ENCODE measurements at regions not wholly inside any gene's neighbourhood (a gene's known extent, or its start where the extent isn't known, plus 50 kb on each side); places are given as distances from the start of the nearest gene placed in this dataset.

DNA sequence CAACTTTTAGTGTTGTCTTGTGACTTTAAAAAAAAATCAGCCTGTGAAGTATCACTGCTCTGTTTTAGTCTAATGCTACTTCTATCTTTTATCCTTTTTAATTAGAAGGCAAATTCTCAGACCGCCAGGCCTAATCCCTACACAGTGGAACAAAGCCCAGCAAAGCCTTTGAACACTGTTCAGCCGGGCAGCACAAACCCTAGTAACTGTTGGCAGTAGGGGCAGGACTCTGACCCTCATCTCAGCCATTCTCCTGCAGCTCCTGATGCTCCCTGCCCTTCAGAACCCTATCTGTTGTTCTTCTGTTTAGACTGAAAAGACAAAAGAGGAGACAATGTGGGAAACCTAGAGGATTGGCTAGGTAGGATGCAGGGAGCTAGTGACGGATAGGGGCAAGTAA, 78.0 kb upstream of the OTX2 start:
- TF ChIP-seq, protein P1, sequence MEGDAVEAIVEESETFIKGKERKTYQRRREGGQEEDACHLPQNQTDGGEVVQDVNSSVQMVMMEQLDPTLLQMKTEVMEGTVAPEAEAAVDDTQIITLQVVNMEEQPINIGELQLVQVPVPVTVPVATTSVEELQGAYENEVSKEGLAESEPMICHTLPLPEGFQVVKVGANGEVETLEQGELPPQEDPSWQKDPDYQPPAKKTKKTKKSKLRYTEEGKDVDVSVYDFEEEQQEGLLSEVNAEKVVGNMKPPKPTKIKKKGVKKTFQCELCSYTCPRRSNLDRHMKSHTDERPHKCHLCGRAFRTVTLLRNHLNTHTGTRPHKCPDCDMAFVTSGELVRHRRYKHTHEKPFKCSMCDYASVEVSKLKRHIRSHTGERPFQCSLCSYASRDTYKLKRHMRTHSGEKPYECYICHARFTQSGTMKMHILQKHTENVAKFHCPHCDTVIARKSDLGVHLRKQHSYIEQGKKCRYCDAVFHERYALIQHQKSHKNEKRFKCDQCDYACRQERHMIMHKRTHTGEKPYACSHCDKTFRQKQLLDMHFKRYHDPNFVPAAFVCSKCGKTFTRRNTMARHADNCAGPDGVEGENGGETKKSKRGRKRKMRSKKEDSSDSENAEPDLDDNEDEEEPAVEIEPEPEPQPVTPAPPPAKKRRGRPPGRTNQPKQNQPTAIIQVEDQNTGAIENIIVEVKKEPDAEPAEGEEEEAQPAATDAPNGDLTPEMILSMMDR (IDR thresholded peaks at IDR 0.05) = no peak
- no peak for DNase-seq (ENCODE audit: low spot score)
- ATAC-seq (ENCODE audit: low FRiP score) = no peak

DNA sequence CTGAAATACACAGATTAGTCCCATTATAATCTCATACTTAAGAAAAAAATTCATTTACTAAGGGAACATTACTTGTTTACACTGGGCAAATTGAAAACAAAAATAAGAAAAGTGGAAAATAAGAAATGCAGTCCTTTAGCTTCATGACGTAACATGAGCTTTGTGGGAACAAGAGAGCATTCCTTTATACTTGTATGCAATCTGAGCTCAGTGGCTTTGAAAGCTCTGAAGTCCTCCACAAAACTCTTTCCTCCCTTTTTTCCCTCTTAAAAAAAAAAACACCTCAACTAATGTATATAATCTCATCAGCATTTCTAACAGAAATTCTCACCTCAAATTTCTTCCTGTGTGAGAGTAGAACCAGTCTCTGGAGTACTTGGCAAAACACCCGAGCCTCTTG, 76.9 kb upstream of the OTX2 start:
- TF ChIP-seq, protein P1 (IDR thresholded peaks at IDR 0.05) = no peak
- ATAC-seq (ENCODE audit: low FRiP score) (no peak), DNase-seq (ENCODE audit: low spot score) (no peak)

DNA sequence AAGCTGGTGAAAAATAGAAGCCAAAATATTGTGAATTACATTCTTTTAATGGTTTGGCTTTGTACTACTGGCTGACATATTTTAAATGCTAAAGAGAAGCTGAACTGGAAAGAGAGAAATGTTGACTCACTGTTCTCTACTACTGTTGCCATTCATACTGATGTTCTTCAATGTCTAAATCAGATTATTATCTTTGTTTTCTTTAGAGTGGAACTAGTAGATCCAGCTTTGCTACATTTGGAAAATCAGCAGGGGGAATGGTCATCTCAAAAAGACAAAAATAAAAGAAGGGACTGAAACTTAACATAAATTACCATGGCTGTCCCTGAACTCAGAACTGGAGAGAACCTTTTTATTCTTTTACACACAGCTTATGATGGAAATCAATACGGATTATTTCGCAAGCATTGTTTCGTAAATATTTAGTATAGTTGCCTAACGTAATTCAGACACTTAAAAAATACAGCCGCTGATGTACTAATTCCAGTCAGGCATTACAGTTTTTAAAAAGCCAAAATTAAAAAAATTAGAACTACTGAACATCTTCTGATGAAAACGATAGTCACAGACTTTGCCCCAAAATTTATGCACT, 76.3 kb upstream of the OTX2 start:
- DNase-seq (ENCODE audit: low spot score) (no peak), ATAC-seq (ENCODE audit: low FRiP score) (no peak)
- TF ChIP-seq, protein P1 (IDR thresholded peaks at IDR 0.05) = no peak

DNA sequence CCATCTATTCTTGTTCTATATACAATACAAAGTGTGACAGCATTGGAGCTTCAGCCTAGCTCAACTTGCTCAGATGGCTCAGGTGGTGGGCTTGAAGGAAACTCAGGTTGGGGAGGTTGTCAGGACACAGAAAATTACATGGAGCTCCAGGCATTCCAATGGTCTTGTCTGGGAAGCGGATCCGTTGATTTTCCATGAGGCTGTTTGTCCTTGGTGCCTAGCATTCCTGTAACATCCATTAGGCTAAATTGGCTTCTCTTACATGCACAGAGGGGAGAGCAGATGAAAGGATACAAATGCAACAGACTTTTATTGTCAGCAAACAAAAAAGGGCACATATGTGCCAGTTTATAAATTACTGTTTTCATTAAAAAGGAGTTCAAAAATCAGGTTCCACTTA, 75.5 kb upstream of the OTX2 start:
- TF ChIP-seq, protein P1 (IDR thresholded peaks at IDR 0.05) = no peak
- DNase-seq (ENCODE audit: low spot score) = no peak
- ATAC-seq (ENCODE audit: low FRiP score) = no peak

DNA sequence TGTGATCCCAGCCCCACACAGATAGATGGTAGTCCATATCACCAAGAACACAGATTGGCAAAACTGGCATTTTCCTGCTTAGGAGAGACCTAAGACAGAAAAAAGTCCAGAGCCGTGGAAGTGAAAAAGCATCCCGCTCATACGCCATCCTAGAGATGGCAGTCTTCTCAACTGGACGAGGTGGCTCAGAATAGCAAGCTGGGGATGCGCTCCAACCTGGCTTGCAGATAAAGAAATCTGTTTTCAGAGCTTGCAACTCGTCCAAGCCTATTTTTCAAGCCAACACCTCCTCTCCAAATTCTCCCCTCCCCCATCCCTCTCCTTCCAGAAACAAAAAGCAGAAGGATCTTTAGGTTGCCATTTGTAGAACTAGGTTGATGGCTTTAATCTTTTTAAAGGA, 74.3 kb upstream of the OTX2 start:
- TF ChIP-seq, protein P1 (IDR thresholded peaks at IDR 0.05) = no peak
- ATAC-seq (ENCODE audit: low FRiP score) = no peak

DNA sequence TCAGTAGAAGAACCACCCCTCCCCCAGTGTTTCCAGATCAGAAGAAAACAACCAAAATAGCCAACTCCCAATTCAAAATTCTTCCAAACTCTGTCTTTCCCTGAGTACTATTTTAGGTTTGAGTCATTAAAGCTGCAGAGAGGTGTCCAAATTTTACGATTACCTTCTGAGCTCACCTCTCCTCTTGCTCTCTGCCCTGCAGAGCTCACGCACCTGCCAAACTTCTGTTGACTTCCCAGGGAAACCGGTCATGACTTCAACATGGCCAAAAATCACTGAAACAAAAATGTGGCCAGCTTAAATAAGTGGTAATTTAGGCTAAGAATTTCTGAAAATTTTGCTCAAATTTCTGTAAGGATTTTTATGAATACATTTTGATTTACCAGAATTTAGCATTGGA, 70.9 kb upstream of the OTX2 start:
- TF ChIP-seq, protein P1 (IDR thresholded peaks at IDR 0.05) = no peak
- DNase-seq (ENCODE audit: low spot score) = no peak

More for the DNA sequence above, 74.3 kb upstream of the OTX2 start:
- DNase-seq (ENCODE audit: low spot score) = no peak

DNA sequence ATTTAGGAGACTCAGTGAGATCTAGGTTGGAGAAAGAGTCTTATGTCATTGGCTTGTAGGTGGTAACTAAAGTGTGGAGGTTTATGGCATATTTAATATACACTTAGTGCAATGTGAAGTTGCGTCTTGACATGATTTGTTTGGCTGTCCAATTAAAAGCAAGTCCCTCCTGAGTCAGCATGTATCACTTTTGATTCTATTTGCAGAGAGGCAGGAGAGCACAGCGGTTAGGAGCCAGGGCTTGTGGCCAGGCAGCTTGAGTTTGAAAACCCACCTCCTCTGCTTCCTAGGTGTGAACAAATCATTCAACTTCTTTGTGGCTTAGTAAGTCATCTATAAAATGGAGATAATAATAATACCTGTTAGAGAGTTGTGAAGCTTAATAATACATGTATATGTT, 68.5 kb upstream of the OTX2 start:
- TF ChIP-seq, protein P1 (IDR thresholded peaks at IDR 0.05) = no peak
- no peak for ATAC-seq (ENCODE audit: low FRiP score)

More for the DNA sequence above, 70.9 kb upstream of the OTX2 start:
- no peak for ATAC-seq (ENCODE audit: low FRiP score)

More for the DNA sequence above, 68.5 kb upstream of the OTX2 start:
- no peak for DNase-seq (ENCODE audit: low spot score)

Measured in omental fat pad (tissue), 3 donors.